SKM-1 (cell line): ENCODE measurements at regions not wholly inside any gene's neighbourhood (a gene's known extent, or its start where the extent isn't known, plus 50 kb on each side); places are given as distances from the start of the nearest gene placed in this dataset.

Experiments
- DNase-seq: peaks from one replicate; lab custom pipeline; 2025; ENCODE audit not compliant: unreplicated experiment; lab: John Stamatoyannopoulos, UW

DNA sequence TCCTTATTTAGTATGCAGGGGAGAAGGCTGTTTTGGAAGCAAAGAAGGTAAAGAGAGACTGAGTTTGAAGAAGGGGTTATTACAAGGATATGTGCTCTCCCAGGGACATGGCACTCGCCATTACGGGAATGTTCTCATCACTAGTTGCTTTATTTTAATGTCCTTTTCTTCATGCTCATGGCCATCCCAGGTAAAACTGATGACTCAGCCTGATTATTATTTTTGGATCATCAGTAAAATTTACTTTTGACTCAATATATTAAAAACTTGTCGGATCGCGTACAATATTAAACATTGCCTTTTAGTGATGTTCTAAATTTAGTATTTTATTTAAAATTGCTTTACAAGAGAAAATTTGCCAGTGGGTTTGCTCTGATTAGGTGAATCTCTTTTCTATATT, 414.7 kb downstream of the TLE4 start:
- DNase-seq: no peak

DNA sequence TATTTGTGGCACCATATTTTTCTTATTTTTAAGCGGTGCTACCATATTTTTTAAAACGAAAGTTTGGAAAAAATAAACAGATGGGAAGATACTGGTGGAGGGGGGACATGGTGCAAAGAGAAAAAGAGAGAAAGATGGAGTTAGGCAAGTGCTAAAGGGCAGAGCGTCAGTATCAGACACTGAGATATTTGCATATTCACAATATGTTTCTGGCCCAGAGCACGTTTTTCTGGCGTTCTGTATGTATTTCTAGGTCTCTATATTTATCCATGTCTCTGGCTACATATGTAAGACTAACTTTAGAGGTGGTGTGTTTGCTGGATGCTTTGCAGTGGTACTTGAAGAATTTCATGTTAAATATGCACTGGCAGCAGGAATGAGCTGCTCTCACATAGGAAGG, 414.0 kb downstream of the TLE4 start:
- DNase-seq: no peak

DNA sequence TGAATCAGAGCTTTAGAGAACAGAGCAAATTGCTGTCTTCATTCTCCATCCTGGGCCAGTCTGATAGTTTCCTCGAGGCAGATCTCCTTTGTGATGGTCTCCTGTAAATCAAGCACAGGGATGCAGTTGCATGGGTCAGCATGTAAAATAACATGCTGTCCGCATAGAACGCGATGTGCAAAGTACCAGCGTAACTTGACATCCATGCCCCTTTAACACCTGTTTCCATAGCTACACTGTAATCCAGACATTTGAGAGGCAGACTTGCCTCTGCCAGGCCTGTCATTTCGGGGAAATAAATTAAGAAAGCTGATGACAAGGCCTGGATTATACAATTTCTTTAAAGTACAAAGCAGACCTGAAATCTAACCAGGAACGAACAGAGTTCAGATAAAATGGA, 413.5 kb downstream of the TLE4 start:
- DNase-seq: no peak

DNA sequence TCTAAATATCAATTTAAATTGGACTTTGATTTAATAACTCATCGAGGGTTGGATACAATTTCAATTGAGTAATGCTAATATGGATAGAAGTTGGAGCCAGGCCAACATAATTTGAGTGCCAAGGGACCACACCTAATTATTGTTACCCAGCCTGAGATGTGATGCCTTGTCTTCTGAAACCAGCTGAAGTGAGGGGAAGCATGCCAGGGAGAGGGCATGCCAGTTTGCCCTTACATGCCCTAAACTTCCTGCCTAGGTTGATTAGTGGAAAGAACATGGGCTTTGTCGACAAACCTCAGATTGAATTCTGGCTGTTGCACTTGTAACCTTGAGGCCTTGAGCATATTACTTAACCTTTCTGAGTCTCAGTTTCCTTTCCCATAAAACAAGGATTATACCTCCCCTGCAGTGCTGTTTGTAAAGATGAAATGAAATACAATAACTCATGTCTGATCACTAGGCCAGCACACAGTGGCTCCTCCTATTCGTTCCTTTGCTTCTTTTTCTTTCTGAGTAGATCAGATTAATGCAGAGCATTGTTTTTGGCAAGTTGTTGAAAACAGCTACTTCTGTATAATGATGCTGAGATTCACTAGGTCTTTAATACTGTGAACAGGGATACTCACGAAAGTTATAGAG, 412.8 kb downstream of the TLE4 start:
- DNase-seq: no peak

DNA sequence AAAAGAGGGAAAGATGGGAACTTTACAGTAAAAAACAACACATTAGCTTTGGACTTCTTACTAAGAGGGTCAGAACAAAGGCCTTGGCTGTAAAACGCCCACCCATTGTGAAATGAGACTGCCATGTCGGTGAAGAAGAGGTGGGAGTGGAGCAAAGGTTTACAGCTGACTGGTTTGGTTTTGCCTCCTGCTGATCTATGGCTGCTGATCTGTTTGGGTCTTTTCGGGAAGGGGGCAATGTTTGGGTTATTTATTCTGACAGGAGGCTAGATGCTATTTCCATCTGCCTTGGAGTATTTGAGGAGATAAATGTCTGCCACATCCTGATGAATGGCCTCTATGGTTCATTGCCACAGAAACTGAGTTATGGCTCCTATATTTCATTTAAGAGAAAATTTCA, 408.7 kb downstream of the TLE4 start:
- no peak for DNase-seq

DNA sequence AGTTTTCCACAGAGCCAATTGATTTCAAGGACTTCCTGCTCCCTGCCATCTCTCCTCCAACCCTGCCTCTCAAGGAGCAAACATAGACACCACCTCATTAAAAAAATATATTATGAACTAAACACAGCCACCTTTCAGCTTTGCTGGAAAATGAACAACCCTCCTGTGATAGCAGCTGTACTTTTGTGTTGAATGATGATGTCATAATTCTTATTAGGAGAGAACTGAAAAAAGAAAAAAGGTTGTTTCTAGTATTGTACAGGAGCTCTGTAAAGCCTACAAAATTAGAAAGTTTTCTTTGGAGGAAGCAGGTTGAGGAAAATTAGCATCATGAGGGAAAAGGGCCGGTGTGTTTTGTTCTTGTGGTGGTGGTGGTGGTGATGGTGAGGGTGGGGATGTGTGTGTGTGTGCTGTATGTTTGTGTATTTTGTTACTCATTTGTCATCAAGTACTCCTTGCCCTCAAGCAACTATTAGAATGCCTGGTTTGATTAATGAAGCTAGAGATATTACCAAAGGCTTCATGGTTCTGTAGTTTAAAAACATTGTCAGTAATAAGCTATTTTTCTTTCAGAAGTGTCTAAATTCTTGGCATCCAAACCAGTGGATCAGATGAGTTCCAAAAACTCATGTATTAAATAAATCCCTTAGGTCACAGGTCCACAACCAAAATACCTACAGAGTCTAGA, 405.9 kb downstream of the TLE4 start:
- no peak for DNase-seq

DNA sequence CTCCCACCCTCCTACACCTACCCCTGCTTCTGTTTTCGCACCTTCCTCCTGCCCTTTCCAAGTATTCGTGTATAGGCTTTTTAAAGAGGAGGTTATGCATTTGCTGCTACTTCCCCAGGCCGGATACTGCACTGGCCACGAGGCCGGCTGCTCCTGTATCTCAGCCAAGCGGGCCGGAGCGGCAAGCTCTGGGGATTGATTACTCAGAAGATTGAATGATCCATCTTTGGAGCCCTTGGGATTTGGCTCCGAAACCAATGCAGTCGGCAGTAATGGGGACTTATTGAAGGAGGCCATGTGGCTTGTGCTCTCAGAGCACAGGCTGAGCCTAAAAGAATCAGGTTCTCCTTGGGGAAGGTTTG, 405.3 kb downstream of the TLE4 start:
- DNase-seq: no peak

DNA sequence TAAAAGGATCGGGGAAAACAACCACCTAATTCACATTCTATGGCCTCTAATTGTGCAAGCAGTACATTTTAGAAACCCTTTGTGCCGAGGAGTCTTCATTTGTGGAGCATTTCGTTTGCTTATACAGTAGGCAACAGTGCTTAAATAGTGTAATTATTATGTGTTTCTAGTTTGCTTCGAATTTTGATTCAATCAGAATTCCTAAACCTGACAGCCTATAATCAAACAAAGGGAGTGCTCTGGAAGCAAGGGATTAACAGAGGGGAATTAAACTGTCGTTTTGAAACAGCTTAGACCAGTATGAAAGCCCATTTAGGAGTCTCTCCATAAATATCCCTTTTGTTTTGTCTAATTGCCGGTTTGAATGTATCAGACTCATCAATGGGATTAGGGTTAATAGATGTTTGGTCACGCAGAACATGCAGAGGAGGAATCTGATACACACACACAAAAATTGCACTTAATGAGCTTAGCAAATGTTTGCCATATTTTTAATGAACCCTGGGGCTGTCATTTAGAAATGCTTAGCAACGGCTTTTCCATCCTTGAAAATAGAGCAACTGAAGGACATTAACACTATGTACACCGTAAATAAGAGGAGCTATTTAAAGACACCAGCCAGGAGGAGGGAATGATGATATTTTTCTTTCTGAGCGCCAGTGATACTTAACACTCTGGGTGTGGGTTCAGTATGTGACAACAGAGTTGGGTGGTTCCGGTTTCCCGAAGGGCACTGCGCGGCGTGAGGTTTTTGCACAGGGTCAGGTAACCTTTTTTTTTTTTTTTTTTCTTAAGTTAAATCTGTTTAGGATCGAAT, 404.7 kb downstream of the TLE4 start:
- DNase-seq: no peak

DNA sequence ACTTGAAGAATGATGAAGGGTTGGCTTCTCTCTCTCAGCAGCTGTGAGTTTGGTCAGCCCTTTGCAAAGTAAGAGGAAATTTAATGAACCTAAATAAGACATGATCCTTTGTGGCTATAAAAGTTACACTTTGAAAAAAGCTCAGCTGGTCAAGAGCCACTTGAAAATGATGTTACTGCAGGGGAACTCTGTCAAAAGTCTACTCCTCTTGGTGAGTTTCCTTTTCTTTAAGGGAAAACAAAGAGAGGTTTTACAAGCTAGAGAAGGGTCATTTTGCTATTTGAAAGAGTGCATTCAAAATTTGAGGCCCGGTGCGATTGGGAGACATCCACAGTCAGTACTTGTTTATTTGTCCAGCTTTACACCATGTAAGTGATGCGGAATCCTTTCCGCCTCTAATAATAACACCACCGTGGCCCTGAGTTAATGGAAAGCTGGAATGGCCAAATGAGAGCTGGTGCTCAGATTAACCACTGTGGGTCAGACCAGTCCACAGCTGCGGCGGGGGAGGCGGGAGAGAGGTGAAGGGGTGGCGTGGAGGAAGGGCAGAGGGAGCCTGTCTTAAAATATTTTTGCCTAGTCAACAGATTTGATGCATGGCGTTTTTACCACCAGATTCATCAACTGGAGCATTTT, 404.0 kb downstream of the TLE4 start:
- DNase-seq: no peak

DNA sequence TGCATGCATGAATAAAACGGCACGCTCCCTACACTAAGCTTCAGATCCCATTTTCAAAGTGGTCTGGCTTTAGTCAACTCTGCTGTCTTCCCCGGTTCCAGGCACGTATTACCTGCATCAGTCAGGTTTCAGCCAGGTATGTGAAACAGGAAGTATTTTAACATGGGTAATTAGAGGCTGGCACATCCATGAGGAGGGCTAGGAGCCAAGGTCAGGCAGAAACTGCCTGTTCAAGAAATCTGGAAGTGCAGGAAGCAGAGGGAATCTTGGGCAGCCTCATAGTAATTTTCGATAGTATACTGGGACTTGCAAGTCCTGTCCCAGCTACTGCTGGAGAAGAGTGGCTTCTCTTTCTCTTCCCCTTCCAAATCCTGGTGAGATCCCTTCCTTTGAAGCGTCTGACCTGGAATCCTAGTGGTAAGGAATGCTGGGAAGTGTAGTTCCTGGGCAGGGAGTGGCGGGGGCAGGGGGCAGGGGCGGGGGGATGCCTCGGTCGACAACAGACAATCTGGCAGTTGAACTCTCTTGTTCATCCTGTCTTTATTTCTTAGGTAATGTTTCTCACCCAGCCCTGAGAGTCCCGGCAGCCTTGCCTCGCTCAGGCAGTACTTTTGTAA, 403.1 kb downstream of the TLE4 start:
- DNase-seq: no peak

DNA sequence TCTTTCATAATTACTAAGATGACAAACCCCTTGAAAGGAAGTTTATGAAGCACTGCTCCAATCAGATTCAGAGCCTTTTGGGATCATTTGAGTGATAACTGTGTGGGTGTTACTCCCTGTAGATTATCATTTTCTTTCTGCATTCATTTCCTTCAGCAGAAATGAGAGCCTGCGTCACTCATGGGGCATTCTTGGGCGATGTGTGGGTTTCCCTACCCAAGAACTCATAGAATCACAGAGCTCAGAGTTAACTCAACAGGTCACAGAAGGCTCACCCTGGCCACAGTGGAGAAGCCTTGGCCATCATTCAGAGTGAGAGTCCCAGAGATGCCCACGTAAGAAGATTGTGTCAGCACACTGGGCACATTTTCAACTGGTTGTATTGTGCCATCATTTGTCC, 401.9 kb downstream of the TLE4 start:
- DNase-seq: no peak

DNA sequence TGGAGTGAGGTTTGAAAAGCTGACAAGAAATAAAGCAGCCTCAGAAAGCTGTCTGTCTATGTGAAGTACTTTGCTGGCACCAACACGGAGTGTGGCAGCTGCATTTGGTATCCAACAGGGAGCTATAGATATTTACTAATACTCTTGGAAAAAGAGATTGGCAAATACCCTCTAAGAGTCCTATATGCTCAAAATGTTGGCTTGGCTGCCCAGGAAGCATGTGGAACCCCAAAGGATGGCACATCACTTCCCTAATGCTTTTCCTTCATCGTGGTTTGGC, 398.3 kb downstream of the TLE4 start:
- DNase-seq: no peak

DNA sequence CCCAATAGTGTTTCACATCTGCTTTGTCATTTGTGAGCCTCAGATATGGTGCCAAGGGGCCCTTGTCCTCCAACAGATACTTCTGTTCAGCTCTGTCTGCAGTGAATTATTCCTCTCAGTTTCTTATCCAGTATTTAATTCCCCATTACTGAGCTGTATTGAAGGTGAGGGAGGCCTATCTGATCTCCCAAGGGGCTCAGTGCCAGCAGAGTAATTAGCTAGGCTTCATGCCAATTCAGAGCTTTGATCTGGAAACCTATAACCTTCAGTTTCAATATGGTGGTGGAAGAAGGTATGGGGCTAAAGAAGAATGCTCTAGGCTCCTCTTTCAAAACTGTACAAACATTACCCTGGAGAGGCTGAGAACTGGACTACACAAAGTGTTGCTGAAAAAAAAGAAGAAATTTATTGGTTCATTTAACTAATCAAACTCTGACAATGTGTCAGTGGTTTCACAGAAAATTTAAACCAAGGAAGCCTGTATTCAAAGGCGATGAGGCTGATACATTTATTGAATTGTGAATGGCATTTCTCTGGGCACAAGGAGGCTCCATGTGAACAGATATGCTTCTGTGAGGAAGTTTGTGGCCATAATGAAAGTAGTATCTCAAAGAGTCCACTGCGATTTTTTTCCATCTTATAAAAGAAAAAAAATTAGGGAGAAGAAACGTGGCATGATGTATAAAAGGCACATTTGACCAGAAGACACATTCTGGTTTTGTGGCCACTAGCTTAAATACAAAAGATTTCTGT, 397.8 kb downstream of the TLE4 start:
- no peak for DNase-seq

DNA sequence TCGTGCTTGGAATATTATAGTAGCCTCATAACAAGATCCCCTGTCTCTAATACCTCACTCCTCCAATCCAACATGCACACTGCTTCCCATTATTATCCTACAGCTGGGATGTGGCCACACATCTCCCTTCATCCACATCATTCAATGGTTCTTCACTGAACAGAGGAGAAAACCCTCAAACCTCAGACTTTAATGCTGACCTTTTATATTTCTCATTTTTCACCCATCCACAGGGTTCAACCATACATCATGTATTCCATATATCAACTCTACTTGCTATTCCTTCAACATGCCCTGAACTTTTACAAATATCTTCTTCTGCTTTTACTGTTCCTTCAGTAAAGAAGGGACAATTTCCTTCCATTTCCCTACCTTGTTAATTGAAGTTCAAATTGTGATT, 396.8 kb downstream of the TLE4 start:
- DNase-seq: no peak

DNA sequence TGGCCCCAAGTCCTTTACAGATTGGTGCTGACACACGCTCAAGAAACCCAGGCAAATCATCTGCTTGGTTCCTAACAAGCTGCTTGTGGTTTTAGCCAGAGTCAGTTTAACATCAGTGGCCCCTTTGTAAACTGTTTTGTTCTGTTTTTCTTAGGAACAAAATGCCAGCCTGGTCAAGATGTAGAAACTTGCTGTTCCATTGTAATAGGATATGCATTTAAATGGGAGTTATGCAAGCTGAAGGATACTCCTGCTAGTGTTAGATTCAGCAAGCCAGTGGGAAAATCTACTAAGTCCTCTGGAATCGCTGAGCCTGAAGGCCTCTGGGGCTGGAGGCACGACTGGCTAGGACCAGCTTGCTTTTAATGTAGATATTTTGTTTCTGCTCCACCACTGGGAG, 391.1 kb downstream of the TLE4 start:
- DNase-seq: no peak

DNA sequence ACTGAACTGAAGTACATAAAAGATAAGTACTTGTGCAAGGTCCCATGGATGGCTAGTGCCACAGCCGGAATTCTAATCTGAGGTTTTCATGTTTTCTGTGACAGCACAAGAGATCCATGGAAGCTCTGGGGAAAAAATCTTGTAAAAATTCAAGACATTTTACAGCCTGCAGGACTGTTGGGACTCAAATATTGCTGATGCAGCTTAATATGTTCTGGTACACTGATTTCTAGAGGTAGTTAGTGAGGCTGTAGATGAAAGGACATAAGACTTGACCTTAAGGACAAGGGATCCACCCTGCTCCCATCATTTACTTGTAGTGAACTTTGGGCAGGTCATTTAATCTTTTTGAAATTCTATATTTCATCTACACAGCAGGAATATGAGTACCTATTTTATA, 390.4 kb downstream of the TLE4 start:
- no peak for DNase-seq

DNA sequence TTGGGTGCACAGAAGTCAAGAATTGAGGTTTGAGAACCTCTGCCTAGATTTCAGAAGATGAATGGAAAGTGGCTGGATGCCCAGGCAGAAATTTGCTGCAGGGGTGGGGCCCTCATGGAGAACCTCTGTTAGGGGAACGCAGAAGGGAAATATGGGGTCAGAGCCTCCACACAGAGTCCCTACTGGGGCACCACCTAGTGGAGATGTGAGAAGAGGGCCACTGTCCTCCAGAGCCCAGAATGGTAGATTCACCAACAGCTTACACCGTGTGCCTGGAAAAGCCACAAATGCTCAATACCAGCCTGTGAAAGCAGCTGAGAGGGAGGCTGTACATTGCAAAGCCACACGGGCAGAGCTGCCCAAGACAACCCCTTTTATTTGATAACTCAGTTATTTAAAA, 383.5 kb downstream of the TLE4 start:
- DNase-seq: no peak

DNA sequence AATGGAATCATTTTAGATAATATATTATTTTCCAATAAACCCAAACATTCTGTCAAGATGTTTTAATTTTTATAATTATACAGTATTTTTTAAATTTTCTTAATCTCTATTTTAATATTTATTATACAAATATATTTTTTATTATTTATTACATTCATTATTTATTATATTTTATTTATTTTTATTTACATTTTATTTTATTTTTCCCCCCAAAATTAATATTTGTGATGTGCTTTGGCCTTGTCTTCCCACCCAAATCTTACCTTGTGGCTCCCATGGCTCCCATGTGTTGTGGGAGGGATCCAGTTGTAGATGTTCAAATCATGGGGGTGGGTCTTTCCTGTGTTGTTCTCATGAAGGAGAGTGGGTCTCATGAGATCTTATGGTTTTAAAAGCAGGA, 382.1 kb downstream of the TLE4 start:
- DNase-seq: no peak

DNA sequence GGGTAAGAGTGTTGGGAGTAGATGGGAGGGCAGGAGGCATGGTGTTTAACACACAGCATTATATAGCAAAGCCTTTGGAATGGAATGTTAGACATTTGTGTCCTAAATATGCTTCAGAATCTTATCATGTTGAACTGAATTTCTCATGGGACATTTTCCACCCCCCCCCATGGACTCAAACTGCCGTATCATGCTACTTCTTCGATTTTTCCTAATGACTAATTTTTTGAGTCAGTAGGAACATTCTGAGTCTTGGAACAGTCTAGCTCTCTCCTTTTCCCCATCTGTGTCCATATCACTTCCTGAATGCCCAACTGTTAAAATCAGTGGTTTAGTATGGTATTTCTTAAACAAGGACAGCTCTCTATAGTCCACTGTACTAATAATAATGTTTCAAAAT, 380.6 kb downstream of the TLE4 start:
- DNase-seq: no peak

DNA sequence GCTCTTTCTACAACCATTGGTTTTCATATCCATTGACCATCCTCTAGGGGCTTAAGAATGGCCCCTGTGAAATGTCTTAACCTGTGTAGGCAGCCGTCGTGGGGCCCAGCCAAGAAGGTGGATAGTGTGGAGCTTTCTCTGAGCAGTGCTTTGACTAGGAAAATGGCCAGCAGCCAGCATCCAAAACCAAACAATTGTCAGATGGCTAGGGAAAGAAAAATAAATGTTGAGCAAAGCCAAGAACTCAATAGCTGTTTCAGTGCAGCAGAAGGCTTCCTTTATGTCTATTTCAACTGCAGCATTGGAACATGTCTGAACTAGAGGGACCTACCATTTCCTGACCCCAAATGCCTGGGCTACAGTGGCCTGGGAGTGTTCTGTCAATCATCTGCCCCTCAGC, 374.9 kb downstream of the TLE4 start:
- DNase-seq: no peak

DNA sequence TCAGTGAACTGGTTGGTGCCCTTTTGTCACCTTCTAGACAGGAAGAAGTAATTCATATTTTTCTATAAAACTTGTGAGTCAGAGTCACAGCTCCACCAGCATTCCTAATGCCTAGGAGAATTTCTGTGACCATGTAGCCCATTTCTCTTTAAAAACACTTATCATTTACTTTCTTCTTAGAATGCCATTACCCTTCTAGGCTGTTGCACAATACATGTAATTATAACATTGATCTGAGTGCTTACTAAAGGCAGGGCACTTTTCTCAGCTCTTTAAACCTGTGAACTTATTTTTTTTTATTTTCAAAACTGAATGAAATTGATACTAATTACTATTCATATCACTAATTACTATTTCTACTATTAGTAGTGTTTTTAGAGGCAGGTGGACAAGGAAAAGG, 373.7 kb downstream of the TLE4 start:
- no peak for DNase-seq
